NCI-H1105 treated with DMSO at 0.1 percent for 48 hours (cell line): ENCODE measurements at regions not wholly inside any gene's neighbourhood (a gene's known extent, or its start where the extent isn't known, plus 50 kb on each side); places are given as distances from the start of the nearest gene placed in this dataset.
A peak's percentile ranks its signal among the peaks of the same experiment; 100 is the strongest.
"Not testable (repeated sequence)": the region's sequence is repeated elsewhere in the genome, so short reads cannot be mapped to it uniquely, and the experiment has no call there.

ENCODE experiments used
- DNase-seq: peaks from one replicate; lab custom pipeline; 2025; lab: John Stamatoyannopoulos, UW

GRCh38 chr6:97347111-97347510 is 64.1 kb upstream of the MMS22L start:
- no peak for DNase-seq

- peak; percentile 14 for DNase-seq
Observed at GRCh38 chr6:97361286-97361685, 78.3 kb upstream of the MMS22L start.

- no peak for DNase-seq
Observed at GRCh38 chr6:97364327-97364726, 81.3 kb upstream of the MMS22L start.

GRCh38 chr6:97382071-97382470 is 99.1 kb upstream of the MMS22L start:
- not testable (repeated sequence) for DNase-seq

- no peak for DNase-seq
Observed at GRCh38 chr6:97392735-97393134, 109.7 kb upstream of the MMS22L start.

- DNase-seq = peak; percentile 61
Observed at GRCh38 chr6:97394160-97394748, 111.2 kb upstream of the MMS22L start.

GRCh38 chr6:97396880-97397279 is 113.9 kb upstream of the MMS22L start:
- no peak for DNase-seq

GRCh38 chr6:97399208-97399607 is 116.2 kb upstream of the MMS22L start:
- DNase-seq = no peak

GRCh38 chr6:97401533-97401932 is 118.5 kb upstream of the MMS22L start:
- no peak for DNase-seq

GRCh38 chr6:97405818-97406409 is 122.9 kb upstream of the MMS22L start:
- DNase-seq = no peak

GRCh38 chr6:97406633-97407032 is 123.6 kb upstream of the MMS22L start:
- DNase-seq = no peak

- DNase-seq = no peak
Observed at GRCh38 chr6:97411610-97412009, 128.6 kb upstream of the MMS22L start.

- no peak for DNase-seq
Observed at GRCh38 chr6:97412511-97412910, 129.5 kb upstream of the MMS22L start.

GRCh38 chr6:97422171-97422570 is 139.2 kb upstream of the MMS22L start:
- DNase-seq = no peak

- no peak for DNase-seq
Observed at GRCh38 chr6:97423190-97423589, 140.2 kb upstream of the MMS22L start.

GRCh38 chr6:97427648-97428047 is 144.6 kb upstream of the MMS22L start:
- DNase-seq = no peak

- DNase-seq = peak; percentile 25
Observed at GRCh38 chr6:97437087-97437486, 154.1 kb upstream of the MMS22L start.

GRCh38 chr6:97438011-97438671 is 155.1 kb upstream of the MMS22L start:
- DNase-seq = no peak

- peak; percentile 24 for DNase-seq
Observed at GRCh38 chr6:97440590-97441176, 157.7 kb upstream of the MMS22L start.

- no peak for DNase-seq
Observed at GRCh38 chr6:97443408-97444080, 160.5 kb upstream of the MMS22L start.

GRCh38 chr6:97445407-97445806 is 162.4 kb upstream of the MMS22L start:
- DNase-seq = no peak

GRCh38 chr6:97449444-97449966 is 166.5 kb upstream of the MMS22L start:
- DNase-seq = no peak
